Right lobe of liver (tissue), 4 donors: ENCODE measurements at regions not wholly inside any gene's neighbourhood (a gene's known extent, or its start where the extent isn't known, plus 50 kb on each side); places are given as distances from the start of the nearest gene placed in this dataset.

Experiments
- CTCF ChIP-seq, 4 donors: fragments of 200-600 bp in 3 of 4; fragments of 450-650 bp in 1 of 4; IDR thresholded peaks; one replicate each; pipeline versions ENCODE4 v1.5.1 to v1.8.0; 2016 to 2022; ENCODE audit warnings: antibody characterized with exemption in 4 of 4, mild to moderate bottlenecking in 2 of 4
- POLR2A ChIP-seq: fragments of 450-650 bp; IDR thresholded peaks from one replicate; pipeline ENCODE4 v1.6.1; 2017; ENCODE audit warnings: antibody characterized with exemption, mild to moderate bottlenecking
- donor health status: DM: no; HTN: no; CAD: no.
- donor health status: DM: no; HTN: no; CAD: no.
- donor health status: DM: no; HTN: yes; CAD: no.

DNA sequence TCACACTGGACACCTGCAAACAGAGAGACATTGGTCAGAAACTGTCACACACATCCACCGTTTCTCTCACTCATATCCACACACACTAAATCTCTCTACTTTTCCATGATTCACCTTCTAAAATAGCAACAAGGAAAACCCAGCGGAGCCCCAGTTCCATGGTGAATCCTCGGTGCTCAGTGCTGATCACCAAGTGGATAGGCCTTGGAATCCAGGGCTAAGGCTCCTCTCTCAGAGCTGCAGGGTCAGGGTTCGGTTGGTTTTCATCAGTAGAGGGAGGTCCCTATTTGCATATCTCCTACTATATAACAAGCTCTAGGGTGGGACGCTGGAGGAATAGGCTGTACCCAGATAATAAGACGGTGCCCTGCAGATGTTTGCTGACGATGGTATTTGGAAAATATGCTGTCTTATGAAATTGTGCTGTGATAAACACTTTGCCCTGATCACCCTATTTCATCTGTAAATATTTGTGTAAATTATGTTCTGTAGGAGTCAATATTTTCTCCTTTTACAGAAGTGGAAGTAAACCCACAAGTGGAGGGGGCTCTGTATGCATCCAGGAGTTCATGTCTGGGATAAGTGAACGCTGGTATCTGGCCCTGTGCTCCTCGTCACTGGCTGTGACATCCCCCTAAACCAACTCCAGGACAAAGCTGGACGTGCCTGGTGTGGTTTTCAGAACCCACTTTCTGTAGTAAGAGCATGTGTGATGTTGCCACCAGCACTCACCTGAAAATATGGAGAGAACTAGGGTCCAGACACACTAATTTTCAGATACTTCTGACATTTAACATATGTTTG is 709.2 kb downstream of the TMEM121 start:
- TF ChIP-seq POLR2A (no peak), CTCF (IDR thresholded peaks at IDR 0.05) (no peak)
